Spinal cord (tissue), 9 donors: ENCODE measurements at regions not wholly inside any gene's neighbourhood (a gene's known extent, or its start where the extent isn't known, plus 50 kb on each side); places are given as distances from the start of the nearest gene placed in this dataset.

Experiments used
- DNase-seq, 6 donors: peaks; one replicate each; pipeline versions ENCODE4 v3.0.0 to v3.0.0-alpha.2; 2013 to 2015; ENCODE audit warnings: low spot score in 6 of 6, low read depth in 4 of 6
- H3K27ac ChIP-seq: one replicate; pipeline ENCODE4 v1.5.1; 2013; ENCODE audit warnings: low read depth, low read length, control low read depth
- H3K27me3 ChIP-seq: one replicate; pipeline ENCODE4 v1.6.1; 2013; ENCODE audit warnings: low read length; ENCODE audit not compliant: control insufficient read depth, insufficient read depth
- H3K36me3 ChIP-seq: one replicate; pipeline ENCODE4 v1.6.1; 2013; ENCODE audit warnings: low read length; ENCODE audit not compliant: control insufficient read depth, insufficient read depth
- H3K4me1 ChIP-seq: one replicate; pipeline ENCODE4 v1.6.1; 2013; ENCODE audit warnings: low read length; ENCODE audit not compliant: control insufficient read depth, insufficient read depth
- H3K4me3 ChIP-seq: one replicate; pipeline ENCODE4 v1.5.1; 2013; ENCODE audit warnings: low read depth, low read length, control low read depth
- H3K9me3 ChIP-seq: one replicate; pipeline ENCODE4 v1.6.1; 2013; ENCODE audit warnings: low read length; ENCODE audit not compliant: control insufficient read depth, insufficient read depth
- WGBS: methylation state at CpG from one replicate; pipeline ENCODE4 v1.1.5; 2013; ENCODE audit warnings: missing lambda C conversion rate; ENCODE audit not compliant: insufficient coverage; 5-methylcytosine and 5-hydroxymethylcytosine counted together
- donor health status: healthy.

- no peaks in the 10 kb centered on the region for H3K27me3 ChIP-seq
- H3K4me1 ChIP-seq: peaks cover 13% of the 10 kb centered on the region
- H3K27ac ChIP-seq: no peak overlapping the region
- no peak overlapping the region for H3K4me3 ChIP-seq
- H3K36me3 ChIP-seq: no peaks in the 10 kb centered on the region
- no peak for DNase-seq
- no peaks in the 10 kb centered on the region for H3K9me3 ChIP-seq
- WGBS: 82% methylated on average over 1 of the region's 2 CpGs
These were observed 352.4 kb downstream of the ZNF516 start for GRCh38 chr18:76142611-76143010.

DNA sequence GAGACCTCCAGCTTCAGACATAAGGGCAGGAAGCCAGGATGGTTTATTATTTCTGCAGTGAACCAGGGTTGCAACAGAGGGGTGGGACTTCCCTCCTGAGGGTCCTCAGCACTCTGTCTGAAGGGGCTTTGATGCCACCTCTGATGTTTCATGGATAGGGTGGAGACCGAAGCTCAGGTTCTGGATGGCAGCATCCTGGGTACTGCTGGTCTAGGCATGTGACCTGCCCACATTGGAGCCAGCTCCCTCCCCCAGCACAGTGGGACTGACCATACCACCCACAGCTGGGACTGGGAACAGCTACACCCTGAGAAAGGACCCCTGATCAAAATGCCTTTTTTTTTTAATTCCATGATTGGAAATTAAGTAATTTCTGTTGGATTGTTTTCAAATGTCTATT is 355.2 kb downstream of the ZNF516 start:
- no CpG with 5 or more reads among the region's 1 CpG for WGBS
- H3K27ac ChIP-seq: no peak overlapping the region
- H3K4me1 ChIP-seq: no peaks in the 10 kb centered on the region
- H3K27me3 ChIP-seq: no peaks in the 10 kb centered on the region
- H3K36me3 ChIP-seq: no peaks in the 10 kb centered on the region
- DNase-seq: no peak
- H3K9me3 ChIP-seq: no peaks in the 10 kb centered on the region
- H3K4me3 ChIP-seq: no peak overlapping the region

- 71% methylated on average over 2 of the region's 6 CpGs for WGBS
- no peaks in the 10 kb centered on the region for H3K36me3 ChIP-seq
- peaks cover 4% of the 10 kb centered on the region for H3K9me3 ChIP-seq
- H3K27ac ChIP-seq: no peak overlapping the region
- H3K4me3 ChIP-seq: no peak overlapping the region
- peak in 1 of 6 donors; percentile 37 for DNase-seq
- no peaks in the 10 kb centered on the region for H3K27me3 ChIP-seq
- H3K4me1 ChIP-seq: no peaks in the 10 kb centered on the region
These were observed 357.8 kb downstream of the ZNF516 start for GRCh38 chr18:76137216-76137615.

GRCh38 chr18:76136701-76137100 is 358.3 kb downstream of the ZNF516 start:
- Histone ChIP-seq H3K27ac (no peak overlapping the region), H3K27me3 (no peaks in the 10 kb centered on the region), H3K4me3 (no peak overlapping the region), H3K9me3 (peaks cover 4% of the 10 kb centered on the region), H3K36me3 (no peaks in the 10 kb centered on the region), H3K4me1 (no peaks in the 10 kb centered on the region)
- peak in 1 of 6 donors; percentile 57 for DNase-seq
- no CpG with 5 or more reads among the region's 10 CpGs for WGBS

- no peaks in the 10 kb centered on the region for H3K27me3 ChIP-seq
- H3K36me3 ChIP-seq: no peaks in the 10 kb centered on the region
- no CpG with 5 or more reads among the region's 1 CpG for WGBS
- H3K27ac ChIP-seq: no peak overlapping the region
- H3K4me1 ChIP-seq: no peaks in the 10 kb centered on the region
- H3K4me3 ChIP-seq: no peak overlapping the region
- peaks cover 4% of the 10 kb centered on the region for H3K9me3 ChIP-seq
- DNase-seq: no peak
These were observed 360.4 kb downstream of the ZNF516 start for GRCh38 chr18:76134628-76135027.

DNA sequence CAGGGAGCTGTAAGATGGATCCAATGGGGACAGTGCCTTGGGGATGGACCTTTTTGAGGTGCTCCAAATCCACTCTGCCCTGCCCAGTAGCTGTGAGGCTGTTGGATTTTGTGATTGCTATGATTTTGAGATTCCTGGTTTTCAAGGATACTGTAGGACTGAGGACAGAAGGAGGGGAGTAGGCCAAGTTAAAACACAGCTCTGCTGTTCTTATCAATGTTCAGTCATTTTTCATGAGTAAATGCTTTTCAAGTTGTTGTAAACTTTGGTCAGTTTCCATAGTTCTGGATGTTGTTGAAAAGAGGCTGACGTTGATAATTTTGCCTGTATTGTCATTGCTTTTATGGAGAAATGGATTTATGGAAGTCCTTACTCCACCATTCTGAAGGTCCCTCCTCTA is 361.2 kb downstream of the ZNF516 start:
- Histone ChIP-seq H3K27ac (no peak overlapping the region), H3K27me3 (no peaks in the 10 kb centered on the region), H3K9me3 (peaks cover 4% of the 10 kb centered on the region), H3K4me3 (no peak overlapping the region), H3K36me3 (no peaks in the 10 kb centered on the region), H3K4me1 (no peaks in the 10 kb centered on the region)
- no peak for DNase-seq
- WGBS: no CpG with 5 or more reads among the region's 1 CpG

GRCh38 chr18:76131738-76132137 is 363.3 kb downstream of the ZNF516 start:
- no peaks in the 10 kb centered on the region for H3K36me3 ChIP-seq
- H3K27me3 ChIP-seq: no peaks in the 10 kb centered on the region
- H3K27ac ChIP-seq: no peak overlapping the region
- WGBS: 100% methylated on average over 1 of the region's 1 CpG
- DNase-seq: no peak
- peaks cover 4% of the 10 kb centered on the region for H3K9me3 ChIP-seq
- no peak overlapping the region for H3K4me3 ChIP-seq
- H3K4me1 ChIP-seq: no peaks in the 10 kb centered on the region

DNA sequence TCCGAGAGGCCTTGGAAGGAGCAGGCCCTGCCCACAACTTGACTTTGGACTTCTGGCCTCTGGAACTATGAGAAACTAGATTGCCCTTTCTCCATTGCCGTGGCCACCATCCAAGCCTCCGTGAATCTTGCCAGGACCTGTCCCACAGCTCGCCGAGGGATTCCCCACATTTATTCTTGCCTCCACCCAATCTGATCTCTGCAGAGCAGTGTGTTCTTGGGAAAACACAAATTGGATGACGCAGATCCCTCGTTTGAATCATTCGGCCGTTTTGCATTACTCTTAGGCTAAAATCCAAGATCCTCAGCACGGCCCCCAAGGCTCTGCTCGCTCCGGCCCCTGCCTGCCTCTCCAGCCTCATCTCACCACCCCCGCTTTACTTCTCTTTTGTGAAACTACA is 364.2 kb downstream of the ZNF516 start:
- 96% methylated on average over 13 of the region's 13 CpGs for WGBS
- no peaks in the 10 kb centered on the region for H3K27me3 ChIP-seq
- H3K36me3 ChIP-seq: no peaks in the 10 kb centered on the region
- no peaks in the 10 kb centered on the region for H3K4me1 ChIP-seq
- no peak overlapping the region for H3K27ac ChIP-seq
- DNase-seq: no peak
- peaks cover 4% of the 10 kb centered on the region for H3K9me3 ChIP-seq
- no peak overlapping the region for H3K4me3 ChIP-seq

GRCh38 chr18:76126327-76126726 is 368.7 kb downstream of the ZNF516 start:
- Histone ChIP-seq H3K27ac (no peak overlapping the region), H3K4me1 (no peaks in the 10 kb centered on the region), H3K36me3 (no peaks in the 10 kb centered on the region), H3K9me3 (no peaks in the 10 kb centered on the region), H3K27me3 (no peaks in the 10 kb centered on the region), H3K4me3 (no peak overlapping the region)
- 80% methylated on average over 5 of the region's 6 CpGs for WGBS
- peak in 1 of 6 donors; percentile 41 for DNase-seq

DNA sequence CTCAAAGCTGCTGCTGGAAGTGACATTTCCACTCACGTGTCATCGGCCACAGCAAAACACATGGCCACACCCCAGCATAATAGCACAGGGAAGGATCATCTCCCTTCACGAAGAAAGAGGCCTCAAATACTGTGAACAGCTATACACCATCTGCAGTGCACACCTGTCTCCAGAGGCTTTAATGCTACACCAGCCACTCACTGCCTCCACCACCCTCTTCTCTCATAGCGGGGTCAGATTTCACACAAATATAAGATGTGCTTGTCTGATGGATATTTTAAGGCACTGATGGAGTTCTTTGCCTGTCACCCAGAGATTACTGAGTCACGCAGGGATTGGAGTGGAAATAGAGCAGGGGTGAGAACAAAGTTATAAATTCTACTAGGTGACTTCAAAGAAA is 374.0 kb downstream of the ZNF516 start:
- Histone ChIP-seq H3K27me3 (no peaks in the 10 kb centered on the region), H3K4me1 (no peaks in the 10 kb centered on the region), H3K9me3 (no peaks in the 10 kb centered on the region), H3K36me3 (no peaks in the 10 kb centered on the region), H3K27ac (no peak overlapping the region), H3K4me3 (no peak overlapping the region)
- WGBS: 87% methylated on average over 4 of the region's 5 CpGs
- no peak for DNase-seq
